ENCODE measurements at regions not wholly inside any gene's neighbourhood (a gene's known extent, or its start where the extent isn't known, plus 50 kb on each side); places are given as distances from the start of the nearest gene placed in this dataset.
"Not testable (repeated sequence)": the region's sequence is repeated elsewhere in the genome, so short reads cannot be mapped to it uniquely, and the experiment has no call there.

DNA sequence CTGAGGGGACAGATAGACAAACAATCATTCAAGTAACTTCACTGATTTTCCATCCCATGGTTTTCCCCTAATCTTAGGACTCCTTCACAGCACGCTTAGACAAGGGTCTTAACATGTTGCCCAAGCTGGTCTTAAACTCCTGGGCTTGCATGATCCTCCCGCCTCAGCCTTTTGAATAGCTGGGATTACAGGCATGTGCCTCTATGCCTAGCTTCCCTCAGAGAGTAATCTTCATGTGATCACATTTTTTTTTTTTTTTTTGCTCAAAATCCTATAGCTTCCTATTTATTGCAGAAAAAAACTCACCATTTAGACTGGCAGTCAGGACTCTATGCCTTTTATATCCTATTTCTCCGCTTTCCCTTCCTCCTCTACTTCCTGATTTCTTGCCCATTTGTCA lies 90.4 kb upstream of the DPH5 start:
- Histone ChIP-seq H3K9me3 (ENCODE audit: control insufficient read depth, insufficient read depth, low read length) (no peaks in the 10 kb centered on the region), H3K27ac (ENCODE audit: low read depth, low read length) (no peak overlapping the region), H3K4me3 (ENCODE audit: low read depth, low read length) (no peak overlapping the region), H3K27me3 (ENCODE audit: control insufficient read depth, insufficient read depth, low read length) (no peaks in the 10 kb centered on the region)
- no peak for DNase-seq (ENCODE audit: low read depth, low spot score)
- TF ChIP-seq, protein P1, sequence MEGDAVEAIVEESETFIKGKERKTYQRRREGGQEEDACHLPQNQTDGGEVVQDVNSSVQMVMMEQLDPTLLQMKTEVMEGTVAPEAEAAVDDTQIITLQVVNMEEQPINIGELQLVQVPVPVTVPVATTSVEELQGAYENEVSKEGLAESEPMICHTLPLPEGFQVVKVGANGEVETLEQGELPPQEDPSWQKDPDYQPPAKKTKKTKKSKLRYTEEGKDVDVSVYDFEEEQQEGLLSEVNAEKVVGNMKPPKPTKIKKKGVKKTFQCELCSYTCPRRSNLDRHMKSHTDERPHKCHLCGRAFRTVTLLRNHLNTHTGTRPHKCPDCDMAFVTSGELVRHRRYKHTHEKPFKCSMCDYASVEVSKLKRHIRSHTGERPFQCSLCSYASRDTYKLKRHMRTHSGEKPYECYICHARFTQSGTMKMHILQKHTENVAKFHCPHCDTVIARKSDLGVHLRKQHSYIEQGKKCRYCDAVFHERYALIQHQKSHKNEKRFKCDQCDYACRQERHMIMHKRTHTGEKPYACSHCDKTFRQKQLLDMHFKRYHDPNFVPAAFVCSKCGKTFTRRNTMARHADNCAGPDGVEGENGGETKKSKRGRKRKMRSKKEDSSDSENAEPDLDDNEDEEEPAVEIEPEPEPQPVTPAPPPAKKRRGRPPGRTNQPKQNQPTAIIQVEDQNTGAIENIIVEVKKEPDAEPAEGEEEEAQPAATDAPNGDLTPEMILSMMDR (IDR thresholded peaks at IDR 0.05; ENCODE audit: low read depth, low read length): no peak
- CTCF ChIA-PET: no interaction called here
- POLR2A ChIA-PET: no interaction called here

DNA sequence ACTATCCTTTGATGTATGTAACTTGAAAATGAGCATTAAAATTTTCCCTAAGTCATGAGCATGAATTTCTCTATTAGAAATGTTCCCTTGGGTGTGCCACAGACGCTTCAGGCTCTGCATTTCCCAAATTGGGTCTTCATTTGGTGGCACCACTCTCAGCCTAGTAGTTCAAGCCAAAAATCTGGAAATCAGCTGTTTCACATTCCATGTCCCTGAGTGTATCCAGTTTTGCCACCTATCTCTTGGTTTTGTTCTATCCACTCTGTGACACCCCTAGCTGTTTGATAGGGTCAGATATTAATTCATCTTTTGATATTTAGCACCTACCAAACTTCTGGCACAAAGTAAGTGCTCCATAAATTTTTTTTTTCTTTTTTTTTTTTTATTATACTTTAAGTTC lies 89.5 kb upstream of the DPH5 start:
- no peaks in the 10 kb centered on the region for H3K27me3 ChIP-seq (ENCODE audit: control insufficient read depth, insufficient read depth, low read length)
- H3K27ac ChIP-seq (ENCODE audit: low read depth, low read length): no peak overlapping the region
- no peak overlapping the region for H3K4me3 ChIP-seq (ENCODE audit: low read depth, low read length)
- H3K9me3 ChIP-seq (ENCODE audit: control insufficient read depth, insufficient read depth, low read length): no peaks in the 10 kb centered on the region
- ChIA-PET POLR2A (no interaction called here), CTCF (interaction anchor here (0.7 kb wide), 1 partner anchor 123 kb away, joined by 3 read pairs; no protein-coding TSS in a partner anchor)
- TF ChIP-seq, protein P1 (IDR thresholded peaks at IDR 0.05; ENCODE audit: low read depth, low read length): no peak
- DNase-seq (ENCODE audit: low read depth, low spot score): no peak

DNA sequence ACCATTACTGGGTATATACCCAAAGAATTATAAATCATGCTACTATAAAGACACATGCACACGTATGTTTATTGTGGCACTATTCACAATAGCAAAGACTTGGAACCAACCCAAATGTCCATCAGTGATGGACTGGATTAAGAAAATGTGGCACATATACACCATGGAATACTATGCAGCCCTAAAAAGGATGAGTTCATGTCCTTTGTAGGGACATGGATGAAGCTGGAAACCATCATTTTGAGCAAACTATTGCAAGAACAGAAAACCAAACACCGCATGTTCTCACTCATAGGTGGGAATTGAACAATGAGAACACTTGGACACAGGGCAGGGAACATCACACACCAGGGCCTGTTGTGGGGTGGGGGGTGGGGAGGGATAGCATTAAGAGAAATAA lies 88.5 kb upstream of the DPH5 start:
- H3K4me3 ChIP-seq (ENCODE audit: low read depth, low read length); CTCF ChIA-PET; H3K9me3 ChIP-seq (ENCODE audit: control insufficient read depth, insufficient read depth, low read length); H3K27me3 ChIP-seq (ENCODE audit: control insufficient read depth, insufficient read depth, low read length); POLR2A ChIA-PET; DNase-seq (ENCODE audit: low read depth, low spot score); H3K27ac ChIP-seq (ENCODE audit: low read depth, low read length): not testable (repeated sequence)

DNA sequence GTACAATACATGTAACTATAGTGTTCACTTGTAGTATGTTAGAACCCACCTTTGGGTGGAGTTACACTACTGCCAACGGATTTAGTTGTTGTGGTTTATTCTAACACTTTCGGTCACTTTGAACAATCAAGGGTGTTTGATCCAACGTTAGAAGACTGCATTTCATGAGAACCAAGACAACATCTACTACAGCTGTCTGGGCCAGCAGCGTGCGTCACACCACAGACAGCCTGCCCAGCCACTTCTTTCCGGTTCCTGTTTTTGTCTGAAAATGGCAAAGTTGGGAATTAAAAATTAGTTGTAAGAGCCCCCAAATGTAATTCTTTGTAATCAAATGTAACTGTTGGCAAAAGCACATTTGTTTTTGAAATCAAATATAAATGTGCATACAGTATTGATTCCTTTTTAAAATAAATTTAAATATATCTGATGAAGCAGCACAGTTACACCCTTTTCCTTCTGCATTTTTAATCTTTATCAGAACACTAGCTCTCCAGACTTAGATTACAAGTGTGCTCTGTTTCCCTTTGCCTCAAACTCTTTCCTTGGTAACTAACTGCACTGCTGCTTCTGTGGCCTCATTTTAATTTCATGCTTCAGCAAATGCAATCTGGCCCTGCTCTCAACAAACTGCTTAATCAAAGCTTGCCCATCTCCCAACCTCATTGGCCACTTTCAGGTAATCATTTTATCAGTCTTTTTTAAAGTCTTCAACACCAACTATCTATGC lies 86.6 kb upstream of the DPH5 start:
- ChIA-PET POLR2A (no interaction called here), CTCF (interaction anchor here (0.6 kb wide), 1 partner anchor 126 kb away, joined by 3 read pairs; no protein-coding TSS in a partner anchor)
- no peaks in the 10 kb centered on the region for H3K9me3 ChIP-seq (ENCODE audit: control insufficient read depth, insufficient read depth, low read length)
- DNase-seq (ENCODE audit: low read depth, low spot score): no peak
- H3K4me3 ChIP-seq (ENCODE audit: low read depth, low read length): no peak overlapping the region
- TF ChIP-seq, protein P1 (IDR thresholded peaks at IDR 0.05; ENCODE audit: low read depth, low read length): no peak
- H3K27me3 ChIP-seq (ENCODE audit: control insufficient read depth, insufficient read depth, low read length): no peaks in the 10 kb centered on the region
- H3K27ac ChIP-seq (ENCODE audit: low read depth, low read length): no peak overlapping the region

DNA sequence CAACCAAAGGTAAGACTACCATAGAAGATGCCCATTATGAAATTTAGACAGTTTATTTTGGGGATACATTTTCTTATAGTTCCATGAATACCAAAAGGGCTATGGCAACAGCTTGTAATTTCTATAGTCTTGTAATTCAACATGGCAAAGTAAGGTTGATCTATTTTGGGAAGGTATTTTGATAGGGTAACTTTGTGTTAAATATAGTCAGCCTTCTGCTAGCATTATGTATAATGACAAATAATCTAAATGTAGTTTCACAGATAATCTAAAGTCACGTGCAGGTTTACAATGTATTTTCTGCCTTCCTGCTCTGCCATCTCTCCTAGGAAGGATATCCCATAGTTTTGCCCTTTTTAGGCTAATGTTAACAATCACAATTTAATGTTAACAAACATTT lies 85.9 kb upstream of the DPH5 start:
- CTCF ChIA-PET: interaction anchor here (0.6 to 1.6 kb wide), 2 partner anchors 127 to 177 kb away, joined by 3 to 5 read pairs; no protein-coding TSS in a partner anchor
- POLR2A ChIA-PET: no interaction called here
- DNase-seq (ENCODE audit: low read depth, low spot score): no peak
- H3K27ac ChIP-seq (ENCODE audit: low read depth, low read length): no peak overlapping the region
- H3K4me3 ChIP-seq (ENCODE audit: low read depth, low read length): no peak overlapping the region
- TF ChIP-seq, protein P1 (IDR thresholded peaks at IDR 0.05; ENCODE audit: low read depth, low read length): no peak
- no peaks in the 10 kb centered on the region for H3K9me3 ChIP-seq (ENCODE audit: control insufficient read depth, insufficient read depth, low read length)
- no peaks in the 10 kb centered on the region for H3K27me3 ChIP-seq (ENCODE audit: control insufficient read depth, insufficient read depth, low read length)

Data from AG04450 (cell line).